ENCODE measurements at regions not wholly inside any gene's neighbourhood (a gene's known extent, or its start where the extent isn't known, plus 50 kb on each side); places are given as distances from the start of the nearest gene placed in this dataset.

DNA sequence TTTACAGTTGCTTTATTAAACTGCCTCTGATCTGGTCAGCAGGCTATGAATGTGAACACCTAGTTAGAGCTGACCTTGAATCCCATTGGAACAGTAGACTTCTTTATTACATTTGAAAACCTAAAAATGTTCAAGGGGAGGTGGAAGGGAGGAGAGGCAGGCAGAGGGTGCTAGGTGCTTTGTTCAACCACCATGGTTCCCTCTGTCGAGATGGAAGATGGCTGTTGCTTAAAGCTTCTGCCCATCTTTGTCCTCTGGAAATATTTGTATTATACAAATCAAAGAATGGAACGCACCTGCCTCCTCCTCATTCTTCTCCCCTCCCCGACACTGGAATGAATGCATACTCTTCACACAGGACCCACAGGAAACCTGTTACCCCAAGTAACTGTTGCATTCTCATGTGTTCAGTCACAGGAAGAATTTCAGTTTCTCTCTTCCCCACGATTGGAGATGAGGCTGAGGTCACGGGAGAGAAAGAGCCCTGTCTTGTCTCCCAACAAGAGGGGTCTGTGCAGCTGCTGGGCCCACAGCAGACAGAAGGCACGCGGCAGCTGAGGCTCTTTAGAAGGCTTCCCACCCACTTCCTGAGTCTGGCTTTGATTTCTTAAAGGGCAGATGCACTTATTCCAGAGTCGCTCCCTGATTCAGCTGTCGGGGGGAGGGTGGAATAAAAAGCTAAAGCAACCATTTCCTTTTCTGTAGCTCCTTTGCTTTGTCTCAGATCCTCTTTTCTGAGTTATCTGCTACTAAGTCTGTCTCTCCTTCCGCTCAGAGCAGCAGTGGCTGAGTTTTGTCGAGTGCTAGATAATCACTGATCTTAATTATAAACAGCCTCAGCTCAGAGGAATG is 217.9 kb upstream of the BTG1 start:
- Histone ChIP-seq H3K9me3 (no peaks in the 10 kb centered on the region), H3K4me1 (ENCODE audit: control insufficient read depth in 1 of 2, low read depth in 2 of 2) (no peaks in the 10 kb centered on the region), H3K36me3 (no peaks in the 10 kb centered on the region), H3K27ac (peak overlapping the region in 1 of 2 donors; percentile 52), H3K27me3 (replicated peaks; ENCODE audit: insufficient read depth) (no peaks in the 10 kb centered on the region), H3K4me3 (peak overlapping the region; percentile 63)
- ATAC-seq (ENCODE audit: insufficient number of reproducible peaks, low FRiP score, low read depth) (no peak), DNase-seq (ENCODE audit: low spot score) (no peak)
- TF ChIP-seq, protein P1, sequence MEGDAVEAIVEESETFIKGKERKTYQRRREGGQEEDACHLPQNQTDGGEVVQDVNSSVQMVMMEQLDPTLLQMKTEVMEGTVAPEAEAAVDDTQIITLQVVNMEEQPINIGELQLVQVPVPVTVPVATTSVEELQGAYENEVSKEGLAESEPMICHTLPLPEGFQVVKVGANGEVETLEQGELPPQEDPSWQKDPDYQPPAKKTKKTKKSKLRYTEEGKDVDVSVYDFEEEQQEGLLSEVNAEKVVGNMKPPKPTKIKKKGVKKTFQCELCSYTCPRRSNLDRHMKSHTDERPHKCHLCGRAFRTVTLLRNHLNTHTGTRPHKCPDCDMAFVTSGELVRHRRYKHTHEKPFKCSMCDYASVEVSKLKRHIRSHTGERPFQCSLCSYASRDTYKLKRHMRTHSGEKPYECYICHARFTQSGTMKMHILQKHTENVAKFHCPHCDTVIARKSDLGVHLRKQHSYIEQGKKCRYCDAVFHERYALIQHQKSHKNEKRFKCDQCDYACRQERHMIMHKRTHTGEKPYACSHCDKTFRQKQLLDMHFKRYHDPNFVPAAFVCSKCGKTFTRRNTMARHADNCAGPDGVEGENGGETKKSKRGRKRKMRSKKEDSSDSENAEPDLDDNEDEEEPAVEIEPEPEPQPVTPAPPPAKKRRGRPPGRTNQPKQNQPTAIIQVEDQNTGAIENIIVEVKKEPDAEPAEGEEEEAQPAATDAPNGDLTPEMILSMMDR (IDR thresholded peaks at IDR 0.05) = no peak

DNA sequence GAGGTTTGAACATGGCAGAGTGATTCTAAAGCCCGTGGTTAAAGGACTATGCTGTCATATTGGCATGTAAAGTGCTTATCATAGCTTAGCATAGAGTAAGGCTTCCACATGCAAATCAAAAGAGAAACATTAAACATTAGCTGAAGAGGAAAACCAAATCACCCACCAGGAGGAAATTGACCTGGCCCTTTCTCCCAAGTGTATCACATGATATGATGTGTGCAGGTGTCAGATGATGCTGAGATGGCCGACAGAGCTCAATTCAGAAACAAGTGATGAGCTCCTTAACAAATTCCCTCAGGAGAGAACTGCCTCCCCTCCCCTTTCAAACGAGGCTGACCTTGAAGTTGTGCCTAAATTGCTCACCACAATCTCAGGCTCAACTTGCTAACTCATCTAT is 217.1 kb upstream of the BTG1 start:
- Histone ChIP-seq H3K4me1 (ENCODE audit: control insufficient read depth in 1 of 2, low read depth in 2 of 2) (no peaks in the 10 kb centered on the region), H3K9me3 (no peaks in the 10 kb centered on the region), H3K27ac (no peak overlapping the region), H3K27me3 (replicated peaks; ENCODE audit: insufficient read depth) (no peaks in the 10 kb centered on the region), H3K4me3 (peak overlapping the region; percentile 63), H3K36me3 (no peaks in the 10 kb centered on the region)
- TF ChIP-seq, protein P1 (IDR thresholded peaks at IDR 0.05) = no peak
- ATAC-seq (ENCODE audit: insufficient number of reproducible peaks, low FRiP score, low read depth) (no peak), DNase-seq (ENCODE audit: low spot score) (no peak)

DNA sequence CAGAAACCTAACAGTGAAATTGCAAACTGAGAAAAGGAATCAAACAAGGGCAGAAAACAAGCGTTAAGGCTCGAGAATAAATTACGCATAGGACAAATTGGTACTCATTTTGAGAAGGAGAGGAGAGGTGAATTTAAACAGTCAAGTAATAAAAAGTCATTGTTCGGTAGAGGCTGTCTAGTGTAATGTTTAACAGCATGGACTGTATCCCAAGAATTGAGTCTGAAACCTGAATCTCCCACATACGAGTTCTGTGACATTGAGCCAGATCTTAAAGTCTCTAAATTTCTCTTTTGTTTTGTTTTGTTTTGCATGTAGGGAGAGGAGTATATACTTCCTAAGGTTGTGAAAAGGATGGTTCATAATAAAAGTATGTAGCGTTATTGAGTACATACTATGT is 216.5 kb upstream of the BTG1 start:
- H3K36me3 ChIP-seq = no peaks in the 10 kb centered on the region
- ATAC-seq (ENCODE audit: insufficient number of reproducible peaks, low FRiP score, low read depth) = no peak
- no peaks in the 10 kb centered on the region for H3K27me3 ChIP-seq (replicated peaks; ENCODE audit: insufficient read depth)
- H3K27ac ChIP-seq = no peak overlapping the region
- H3K9me3 ChIP-seq = no peaks in the 10 kb centered on the region
- no peak for DNase-seq (ENCODE audit: low spot score)
- TF ChIP-seq, protein P1 (IDR thresholded peaks at IDR 0.05) = no peak
- H3K4me1 ChIP-seq (ENCODE audit: control insufficient read depth in 1 of 2, low read depth in 2 of 2) = no peaks in the 10 kb centered on the region
- no peak overlapping the region for H3K4me3 ChIP-seq

DNA sequence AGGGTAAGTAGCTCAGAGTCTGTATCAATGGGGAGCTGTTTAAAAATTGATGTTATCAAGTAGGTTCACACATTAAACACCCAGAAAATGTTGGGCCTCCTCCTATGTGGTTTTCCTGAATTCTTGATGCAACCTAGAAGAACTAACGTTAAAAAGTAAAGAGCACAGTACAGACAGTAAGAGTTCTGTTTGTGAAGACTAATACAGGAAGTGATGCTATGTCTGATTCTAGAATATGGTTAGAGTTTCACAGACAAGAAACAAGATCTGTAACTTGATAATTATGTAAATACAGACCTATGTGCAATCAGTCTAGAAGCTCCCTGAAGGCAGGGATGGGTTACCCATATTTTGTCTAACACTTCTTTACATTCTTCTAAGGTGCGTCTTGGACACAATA is 214.9 kb upstream of the BTG1 start:
- H3K9me3 ChIP-seq = no peaks in the 10 kb centered on the region
- no peaks in the 10 kb centered on the region for H3K27me3 ChIP-seq (replicated peaks; ENCODE audit: insufficient read depth)
- H3K4me1 ChIP-seq (ENCODE audit: control insufficient read depth in 1 of 2, low read depth in 2 of 2) = no peaks in the 10 kb centered on the region
- TF ChIP-seq, protein P1 (IDR thresholded peaks at IDR 0.05) = no peak
- H3K36me3 ChIP-seq = no peaks in the 10 kb centered on the region
- no peak overlapping the region for H3K4me3 ChIP-seq
- DNase-seq (ENCODE audit: low spot score) (no peak), ATAC-seq (ENCODE audit: insufficient number of reproducible peaks, low FRiP score, low read depth) (no peak)
- H3K27ac ChIP-seq = no peak overlapping the region

DNA sequence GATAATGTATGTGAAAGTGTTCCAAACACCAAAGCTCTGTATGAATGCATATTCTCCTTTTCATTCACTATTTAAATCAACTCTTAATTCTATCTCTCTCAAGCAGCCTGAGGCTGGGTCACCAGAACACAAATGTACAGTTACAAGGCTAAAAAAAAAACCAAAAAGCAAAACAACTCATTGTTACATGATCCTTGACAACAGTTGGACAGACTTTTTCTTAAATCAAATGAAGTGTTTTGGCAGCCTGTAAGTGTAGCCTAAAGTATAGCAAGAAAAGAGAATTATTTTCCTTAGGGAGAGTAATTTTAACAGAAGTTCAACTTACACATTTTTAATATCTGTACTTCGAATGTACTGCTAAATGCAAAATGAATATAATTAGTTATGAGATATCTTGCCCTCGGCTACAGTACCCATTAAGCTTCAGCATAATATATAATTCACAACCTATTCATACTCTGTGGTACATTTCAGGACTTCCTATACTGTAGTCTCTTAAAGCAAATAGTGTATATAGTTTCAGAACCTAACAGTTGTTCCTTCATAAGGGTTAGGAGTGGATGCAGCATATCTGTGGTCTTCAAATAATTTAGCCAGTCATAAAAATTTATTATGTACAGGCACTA is 214.0 kb upstream of the BTG1 start:
- no peak for ATAC-seq (ENCODE audit: insufficient number of reproducible peaks, low FRiP score, low read depth)

More for the DNA sequence above, 214.0 kb upstream of the BTG1 start:
- Histone ChIP-seq H3K9me3 (no peaks in the 10 kb centered on the region), H3K27ac (no peak overlapping the region), H3K4me3 (no peak overlapping the region), H3K4me1 (ENCODE audit: control insufficient read depth in 1 of 2, low read depth in 2 of 2) (no peaks in the 10 kb centered on the region), H3K27me3 (replicated peaks; ENCODE audit: insufficient read depth) (no peaks in the 10 kb centered on the region), H3K36me3 (no peaks in the 10 kb centered on the region)
- TF ChIP-seq, protein P1 (IDR thresholded peaks at IDR 0.05) = no peak
- no peak for DNase-seq (ENCODE audit: low spot score)
